GM18870 (cell line): ENCODE measurements at regions not wholly inside any gene's neighbourhood (a gene's known extent, or its start where the extent isn't known, plus 50 kb on each side); places are given as distances from the start of the nearest gene placed in this dataset.
A peak's percentile ranks its signal among the peaks of the same experiment; 100 is the strongest.

Experiments
- ATAC-seq: cut with Tn5 transposase; IDR thresholded peaks from one replicate; pipeline ENCODE4 v1.9.1; 2021; ENCODE audit warnings: moderate library complexity; ENCODE audit not compliant: unreplicated experiment

GRCh38 chr1:101653482-101653946, 343.2 kb downstream of the OLFM3 start:
- no peak for ATAC-seq

GRCh38 chr1:101664726-101665125, 332.0 kb downstream of the OLFM3 start:
- ATAC-seq: no peak

GRCh38 chr1:101667761-101668160, 329.0 kb downstream of the OLFM3 start:
- ATAC-seq: no peak

DNA sequence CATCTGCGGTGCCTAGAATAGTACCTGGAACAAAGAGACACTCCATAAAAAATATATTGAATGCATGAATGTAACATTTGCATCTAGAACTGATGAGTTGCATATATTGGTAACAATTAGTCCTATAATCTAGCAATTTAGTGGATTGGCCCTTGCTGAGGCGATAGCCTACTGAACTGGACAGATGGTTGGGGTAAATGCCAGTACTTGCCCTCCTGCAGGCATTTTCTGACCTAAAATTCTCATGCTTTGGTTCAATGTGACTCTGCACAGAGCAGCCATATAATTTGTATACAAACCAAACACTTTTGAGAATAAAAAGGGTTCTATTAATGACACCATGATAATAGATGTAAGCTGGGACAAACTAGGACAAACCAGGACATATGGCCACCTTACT, 313.6 kb downstream of the OLFM3 start:
- ATAC-seq: no peak

GRCh38 chr1:101683561-101683960, 313.2 kb downstream of the OLFM3 start:
- no peak for ATAC-seq

- no peak for ATAC-seq
These were observed 299.7 kb downstream of the OLFM3 start for GRCh38 chr1:101697072-101697471.

- ATAC-seq: no peak
These were observed 298.0 kb downstream of the OLFM3 start for GRCh38 chr1:101698681-101699080.

DNA sequence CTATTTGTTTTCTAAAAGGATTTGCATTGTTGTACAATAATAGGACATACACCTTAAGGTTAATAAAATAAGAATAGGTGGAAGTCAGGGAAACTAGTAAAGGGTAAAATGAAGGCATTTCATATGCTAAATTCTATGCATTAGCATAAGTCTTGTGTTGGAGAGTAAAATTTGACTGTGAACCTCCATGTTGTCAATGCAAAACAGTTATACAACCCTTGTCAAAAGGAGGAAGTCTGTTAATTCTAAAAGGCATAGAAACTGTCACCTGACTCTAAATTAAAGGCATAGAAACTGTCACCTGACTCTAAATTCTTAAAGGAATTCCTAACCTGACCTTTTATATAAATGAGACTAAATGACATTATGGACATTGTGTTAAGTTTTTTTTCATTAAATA, 291.8 kb downstream of the OLFM3 start:
- ATAC-seq: no peak

DNA sequence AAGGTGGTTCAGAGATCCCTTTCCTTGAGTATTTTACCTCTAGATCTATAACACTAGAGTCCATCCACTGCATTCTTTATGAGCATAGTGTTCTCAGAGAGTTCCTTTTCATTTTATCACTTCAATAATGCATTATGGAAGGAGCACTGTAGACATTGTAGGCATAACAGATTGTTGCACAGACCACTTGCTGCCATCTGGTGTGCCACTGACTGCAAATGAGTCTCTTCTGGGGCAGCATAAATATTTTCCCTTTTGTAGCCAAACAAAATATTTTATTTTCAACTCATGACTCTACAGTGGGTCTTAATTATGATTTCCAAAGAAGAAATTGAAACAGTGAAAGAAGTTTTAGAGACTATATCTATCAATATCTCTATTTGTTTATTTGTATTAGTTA, 290.4 kb downstream of the OLFM3 start:
- ATAC-seq: no peak

- no peak for ATAC-seq
These were observed 287.0 kb downstream of the OLFM3 start for GRCh38 chr1:101709721-101710120.

DNA sequence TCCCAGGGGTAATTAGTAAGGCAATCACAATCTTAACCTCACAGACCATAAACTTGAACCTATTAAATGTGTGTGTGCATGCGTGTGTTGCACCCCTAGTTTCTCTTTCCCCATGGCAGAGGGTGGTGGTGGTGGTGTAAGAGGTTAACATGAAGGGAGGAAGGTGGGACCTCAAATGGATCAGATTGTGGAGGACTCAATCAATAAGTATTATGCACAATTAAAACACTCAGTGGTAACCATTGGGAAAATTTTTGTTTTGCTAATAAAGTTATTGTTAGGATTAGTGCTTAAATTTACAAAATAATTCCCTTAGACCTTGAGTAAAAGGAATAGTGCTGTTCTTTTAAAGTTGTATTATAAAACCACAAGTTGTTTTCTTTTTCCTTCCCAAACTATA, 283.0 kb downstream of the OLFM3 start:
- no peak for ATAC-seq

DNA sequence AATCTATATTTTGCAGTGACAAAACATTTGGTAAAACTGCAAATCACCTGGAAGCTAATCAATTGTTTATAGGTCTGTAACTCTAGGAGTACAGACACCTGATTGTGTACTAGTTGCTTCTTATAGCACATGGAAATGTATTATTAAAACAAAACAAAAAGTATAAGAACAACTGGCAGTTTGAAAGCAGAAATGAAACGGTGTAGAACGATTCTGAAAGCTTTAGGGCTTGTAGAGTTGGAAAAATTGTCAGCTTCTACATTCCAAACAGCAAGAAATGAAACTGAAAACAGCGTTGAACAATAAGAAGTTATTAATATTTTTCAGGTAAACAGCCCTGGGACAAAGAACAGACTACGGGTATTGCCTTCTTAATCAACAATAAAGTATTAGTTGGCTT, 273.3 kb downstream of the OLFM3 start:
- no peak for ATAC-seq

GRCh38 chr1:101728029-101728428, 268.7 kb downstream of the OLFM3 start:
- peak; percentile 49 for ATAC-seq

DNA sequence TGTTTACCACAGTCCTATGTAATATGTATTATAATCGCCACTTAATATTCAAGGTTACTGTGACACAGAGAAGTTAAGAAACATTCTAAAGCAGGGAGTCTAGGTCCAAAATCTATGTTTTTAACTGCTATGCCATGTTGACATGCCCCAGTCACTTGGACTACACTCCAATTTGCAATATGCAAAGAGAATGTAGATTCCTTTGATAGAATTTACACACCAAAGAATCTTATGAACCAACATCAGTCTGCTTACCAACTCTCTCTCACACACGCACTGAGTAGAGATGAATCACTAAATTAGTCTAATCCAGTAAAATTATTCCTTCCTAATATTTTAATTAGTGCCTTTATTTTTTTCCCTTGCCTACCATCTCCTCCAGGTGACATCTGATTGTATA, 266.2 kb downstream of the OLFM3 start:
- no peak for ATAC-seq

DNA sequence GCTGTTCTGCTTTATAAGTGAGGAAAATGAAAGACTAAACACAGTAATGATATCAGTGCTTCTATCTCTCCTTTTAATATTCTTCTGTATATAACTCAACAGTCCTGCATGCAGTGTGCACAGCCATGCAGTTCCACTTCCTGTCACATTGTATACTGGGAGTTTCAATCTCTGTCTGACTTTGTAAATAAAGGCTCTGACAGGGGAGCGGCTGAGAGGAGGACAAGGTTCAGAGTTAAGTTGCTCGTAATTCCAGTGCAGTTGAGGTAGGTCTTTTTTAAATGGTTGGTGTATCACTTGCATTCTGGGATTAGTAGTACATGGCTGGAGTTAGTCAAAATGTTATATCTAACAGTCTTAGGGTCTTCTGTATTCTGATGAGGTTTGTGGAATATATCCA, 264.5 kb downstream of the OLFM3 start:
- peak; percentile 74 for ATAC-seq

GRCh38 chr1:101733340-101733739, 263.4 kb downstream of the OLFM3 start:
- no peak for ATAC-seq

DNA sequence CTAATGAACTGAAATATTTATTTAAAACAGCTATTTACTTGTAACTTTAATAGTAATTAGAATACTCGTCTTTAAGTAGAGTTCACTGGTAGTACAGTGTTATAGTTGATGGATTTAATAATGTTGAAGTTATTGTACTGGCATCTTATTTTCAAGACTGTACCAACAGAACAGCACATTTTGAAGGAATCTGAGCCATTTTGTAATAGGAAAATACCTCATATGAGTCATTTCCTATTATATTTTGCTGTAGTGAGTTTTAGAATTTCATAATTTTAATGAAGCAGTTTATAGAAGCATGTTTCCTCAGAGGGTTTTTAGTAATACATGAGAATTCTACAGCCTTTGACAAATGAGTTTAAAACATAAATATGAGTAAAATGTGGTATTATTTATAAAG, 258.3 kb downstream of the OLFM3 start:
- ATAC-seq: no peak

DNA sequence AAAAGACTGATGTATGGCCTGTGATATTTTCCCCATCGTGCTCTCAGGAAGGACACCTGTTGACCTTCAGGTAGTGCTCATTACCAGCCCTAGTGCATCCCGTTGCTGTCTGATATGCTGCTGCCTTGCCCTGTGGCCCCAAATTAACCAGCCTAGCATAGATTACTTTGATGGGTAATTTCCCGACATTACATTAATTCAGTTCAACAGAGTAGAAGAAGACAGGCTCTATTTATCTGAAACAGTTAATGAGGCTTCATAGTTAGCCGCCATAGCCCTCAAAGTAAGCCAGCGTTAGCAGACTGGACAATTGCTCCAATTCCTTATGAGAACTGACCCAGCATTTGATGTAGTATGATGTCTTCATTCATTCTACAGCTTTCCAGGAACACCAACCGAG, 257.6 kb downstream of the OLFM3 start:
- no peak for ATAC-seq

DNA sequence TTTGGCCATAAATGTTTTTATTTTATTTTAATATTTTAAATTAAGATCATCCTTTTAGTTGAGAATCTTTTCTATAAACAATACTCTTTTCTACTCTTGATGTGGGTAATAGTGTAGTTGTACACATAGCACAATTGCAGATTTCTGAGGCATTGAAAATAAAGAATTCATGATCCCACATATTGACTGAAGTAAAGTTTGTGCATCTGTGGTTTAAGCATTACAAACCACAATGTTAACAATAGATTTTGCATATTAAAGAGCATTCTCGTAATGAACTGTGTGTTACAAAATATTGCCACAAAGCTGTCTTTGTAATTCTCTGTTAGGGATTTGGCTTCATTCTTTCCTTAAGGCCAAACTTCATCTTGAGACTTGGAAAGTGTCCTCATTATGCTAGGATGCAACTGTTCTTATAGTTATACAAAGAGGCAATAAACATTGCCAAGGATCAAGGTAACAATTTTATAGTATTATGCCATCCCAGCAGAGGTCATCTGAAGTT, 256.8 kb downstream of the OLFM3 start:
- ATAC-seq: no peak

- no peak for ATAC-seq
These were observed 254.8 kb downstream of the OLFM3 start for GRCh38 chr1:101741910-101742309.

- ATAC-seq: no peak
These were observed 254.2 kb downstream of the OLFM3 start for GRCh38 chr1:101742509-101742908.

GRCh38 chr1:101745551-101746270, 251.0 kb downstream of the OLFM3 start:
- ATAC-seq: no peak

DNA sequence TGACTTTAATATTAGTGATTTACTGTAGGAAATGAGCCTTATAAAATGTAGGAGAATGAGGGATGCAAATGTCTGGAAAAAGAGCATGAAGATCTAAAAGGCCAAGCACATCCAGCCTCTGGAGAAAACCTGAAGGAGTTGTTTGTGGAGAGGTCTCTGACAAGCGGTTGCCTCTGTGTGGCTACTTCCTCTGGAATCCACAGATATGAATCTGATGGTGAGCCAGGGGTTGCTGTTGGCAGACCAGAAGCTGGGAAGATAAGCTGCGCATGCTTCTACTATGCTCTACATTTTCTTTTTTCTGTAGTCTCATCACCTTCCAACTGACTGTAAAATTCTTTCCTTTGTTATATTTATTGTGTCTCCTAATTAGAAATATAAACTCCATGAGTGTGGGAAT, 248.6 kb downstream of the OLFM3 start:
- ATAC-seq: no peak
